ENCODE measurements at regions not wholly inside any gene's neighbourhood (a gene's known extent, or its start where the extent isn't known, plus 50 kb on each side); places are given as distances from the start of the nearest gene placed in this dataset.

- Mint-ChIP-seq H3K4me3 (ENCODE audit: unreplicated experiment) (no peak overlapping the region), H3K36me3 (ENCODE audit: low read depth, unreplicated experiment) (peaks cover 9% of the 10 kb centered on the region), H3K9me3 (ENCODE audit: unreplicated experiment) (peaks cover 5% of the 10 kb centered on the region), H3K4me1 (ENCODE audit: unreplicated experiment) (no peaks in the 10 kb centered on the region), H3K27ac (ENCODE audit: unreplicated experiment) (no peak overlapping the region), H3K27me3 (ENCODE audit: unreplicated experiment) (peaks cover 4% of the 10 kb centered on the region)
- no peak for DNase-seq (ENCODE audit: low spot score)
- TF ChIP-seq CTCF (IDR thresholded peaks at IDR 0.05; ENCODE audit: unreplicated experiment) = no peak
These were observed 146.7 kb downstream of the AASDHPPT start for GRCh38 chr11:106224172-106224571.

GRCh38 chr11:106228996-106229395, 151.5 kb downstream of the AASDHPPT start:
- Mint-ChIP-seq H3K27me3 (ENCODE audit: unreplicated experiment) (no peaks in the 10 kb centered on the region), H3K36me3 (ENCODE audit: low read depth, unreplicated experiment) (peaks cover 3% of the 10 kb centered on the region), H3K4me1 (ENCODE audit: unreplicated experiment) (no peaks in the 10 kb centered on the region), H3K27ac (ENCODE audit: unreplicated experiment) (no peak overlapping the region), H3K9me3 (ENCODE audit: unreplicated experiment) (no peaks in the 10 kb centered on the region), H3K4me3 (ENCODE audit: unreplicated experiment) (no peak overlapping the region)
- no peak for TF ChIP-seq CTCF (IDR thresholded peaks at IDR 0.05; ENCODE audit: unreplicated experiment)
- no peak for DNase-seq (ENCODE audit: low spot score)

GRCh38 chr11:106231591-106231990, 154.1 kb downstream of the AASDHPPT start:
- Mint-ChIP-seq H3K27ac (ENCODE audit: unreplicated experiment) (no peak overlapping the region), H3K9me3 (ENCODE audit: unreplicated experiment) (no peaks in the 10 kb centered on the region), H3K27me3 (ENCODE audit: unreplicated experiment) (no peaks in the 10 kb centered on the region), H3K4me3 (ENCODE audit: unreplicated experiment) (no peak overlapping the region), H3K4me1 (ENCODE audit: unreplicated experiment) (no peaks in the 10 kb centered on the region), H3K36me3 (ENCODE audit: low read depth, unreplicated experiment) (peaks cover 3% of the 10 kb centered on the region)
- DNase-seq (ENCODE audit: low spot score) = no peak
- no peak for TF ChIP-seq CTCF (IDR thresholded peaks at IDR 0.05; ENCODE audit: unreplicated experiment)

GRCh38 chr11:106233191-106233590, 155.7 kb downstream of the AASDHPPT start:
- H3K4me1 Mint-ChIP-seq (ENCODE audit: unreplicated experiment) = no peaks in the 10 kb centered on the region
- TF ChIP-seq CTCF (IDR thresholded peaks at IDR 0.05; ENCODE audit: unreplicated experiment) = no peak
- no peaks in the 10 kb centered on the region for H3K9me3 Mint-ChIP-seq (ENCODE audit: unreplicated experiment)
- H3K27me3 Mint-ChIP-seq (ENCODE audit: unreplicated experiment) = no peaks in the 10 kb centered on the region
- no peak overlapping the region for H3K27ac Mint-ChIP-seq (ENCODE audit: unreplicated experiment)
- peaks cover 3% of the 10 kb centered on the region for H3K36me3 Mint-ChIP-seq (ENCODE audit: low read depth, unreplicated experiment)
- no peak for DNase-seq (ENCODE audit: low spot score)
- H3K4me3 Mint-ChIP-seq (ENCODE audit: unreplicated experiment) = no peak overlapping the region

DNA sequence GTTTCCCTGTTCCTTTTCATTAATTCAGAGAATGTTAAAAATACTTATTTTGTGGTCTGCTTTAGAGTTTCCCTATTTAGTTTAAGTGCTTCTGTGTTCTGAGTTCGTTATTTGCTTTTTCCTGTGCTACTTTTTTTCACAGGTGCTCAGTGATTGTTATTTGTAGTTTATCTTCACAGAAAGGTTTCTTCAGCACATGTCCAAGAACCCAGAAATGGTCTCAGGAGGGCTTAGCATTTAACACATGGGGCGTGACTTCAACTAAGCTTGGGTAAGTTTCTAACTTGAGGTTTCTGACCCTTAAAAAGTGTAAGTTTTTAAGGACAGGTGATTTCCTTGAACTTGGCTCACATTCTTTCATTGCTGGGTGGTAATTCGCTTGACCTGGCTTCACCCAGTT, 157.3 kb downstream of the AASDHPPT start:
- no peaks in the 10 kb centered on the region for H3K4me1 Mint-ChIP-seq (ENCODE audit: unreplicated experiment)
- peaks cover 3% of the 10 kb centered on the region for H3K36me3 Mint-ChIP-seq (ENCODE audit: low read depth, unreplicated experiment)
- H3K27ac Mint-ChIP-seq (ENCODE audit: unreplicated experiment) = no peak overlapping the region
- H3K27me3 Mint-ChIP-seq (ENCODE audit: unreplicated experiment) = no peaks in the 10 kb centered on the region
- DNase-seq (ENCODE audit: low spot score) = no peak
- no peak overlapping the region for H3K4me3 Mint-ChIP-seq (ENCODE audit: unreplicated experiment)
- no peaks in the 10 kb centered on the region for H3K9me3 Mint-ChIP-seq (ENCODE audit: unreplicated experiment)
- TF ChIP-seq CTCF (IDR thresholded peaks at IDR 0.05; ENCODE audit: unreplicated experiment) = no peak

Measured in endothelial cell (in vitro differentiated cells).